HG03045 (cell line): ENCODE measurements at regions not wholly inside any gene's neighbourhood (a gene's known extent, or its start where the extent isn't known, plus 50 kb on each side); places are given as distances from the start of the nearest gene placed in this dataset.

Experiments used
- ATAC-seq: cut with Tn5 transposase; IDR thresholded peaks from one replicate; pipeline ENCODE4 v1.9.1; 2021; ENCODE audit warnings: mild to moderate bottlenecking, moderate library complexity; ENCODE audit not compliant: unreplicated experiment

GRCh38 chr16:51696376-51696775, 545.3 kb upstream of the SALL1 start:
- ATAC-seq, result no peak

DNA sequence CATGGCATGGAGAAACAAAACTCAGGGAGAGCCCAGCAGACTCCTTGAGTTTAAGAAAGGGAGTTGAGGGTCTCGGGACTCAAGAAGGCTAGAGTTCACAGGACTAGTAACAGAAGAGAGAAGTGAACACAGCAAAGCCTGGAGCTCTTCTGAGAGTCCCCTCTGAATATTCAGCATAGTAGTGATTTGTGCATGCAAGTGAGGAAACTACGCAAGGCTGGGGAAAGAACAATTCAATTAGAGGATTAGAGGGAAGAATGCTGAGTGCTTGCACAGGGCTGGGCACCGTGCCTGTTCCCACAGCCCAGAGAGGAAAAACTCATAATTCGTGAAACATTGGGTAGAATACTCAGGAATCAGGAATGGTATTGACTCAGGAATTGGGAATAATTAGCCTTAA, 540.0 kb upstream of the SALL1 start:
- no peak for ATAC-seq

DNA sequence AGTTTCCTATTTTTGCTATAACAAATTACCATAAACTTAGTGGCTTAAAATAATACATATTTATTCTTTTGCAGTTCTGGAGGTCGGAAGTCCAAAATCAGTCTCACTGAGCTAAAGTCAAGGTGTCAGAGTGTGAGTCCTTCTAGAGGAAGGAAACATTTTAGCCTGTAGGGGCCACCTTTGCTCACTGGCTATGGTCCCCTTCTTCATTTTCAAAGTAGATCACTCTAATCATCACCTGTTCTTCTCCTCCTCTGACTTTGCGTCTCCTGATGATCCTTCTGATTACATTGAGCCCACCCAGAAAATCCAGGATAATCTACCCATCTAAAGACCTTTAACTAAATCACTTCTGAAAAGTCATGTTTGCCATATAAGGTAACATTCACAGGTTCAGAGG, 534.4 kb upstream of the SALL1 start:
- ATAC-seq, result no peak

- no peak for ATAC-seq
Observed at GRCh38 chr16:51683882-51684281, 532.8 kb upstream of the SALL1 start.

DNA sequence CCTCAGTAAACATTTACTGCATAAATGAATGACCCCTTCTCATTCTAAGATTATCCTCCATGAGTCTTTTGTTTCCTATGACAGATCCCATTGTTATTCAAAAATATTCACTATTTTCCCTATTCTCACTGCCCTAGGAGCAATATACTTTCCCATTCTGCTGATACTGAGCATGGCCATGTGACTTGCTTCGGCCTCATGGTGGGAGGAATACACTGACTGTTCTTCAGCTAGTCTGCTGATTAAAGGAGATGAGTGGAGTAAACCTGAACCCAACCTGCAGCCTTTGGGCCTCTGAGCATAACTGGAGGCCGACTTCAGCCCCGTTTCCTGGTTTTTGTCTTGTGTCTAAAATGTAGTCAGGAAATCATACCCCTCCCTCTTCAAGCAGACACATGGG, 531.8 kb upstream of the SALL1 start:
- no peak for ATAC-seq

GRCh38 chr16:51674615-51675014, 523.5 kb upstream of the SALL1 start:
- no peak for ATAC-seq

DNA sequence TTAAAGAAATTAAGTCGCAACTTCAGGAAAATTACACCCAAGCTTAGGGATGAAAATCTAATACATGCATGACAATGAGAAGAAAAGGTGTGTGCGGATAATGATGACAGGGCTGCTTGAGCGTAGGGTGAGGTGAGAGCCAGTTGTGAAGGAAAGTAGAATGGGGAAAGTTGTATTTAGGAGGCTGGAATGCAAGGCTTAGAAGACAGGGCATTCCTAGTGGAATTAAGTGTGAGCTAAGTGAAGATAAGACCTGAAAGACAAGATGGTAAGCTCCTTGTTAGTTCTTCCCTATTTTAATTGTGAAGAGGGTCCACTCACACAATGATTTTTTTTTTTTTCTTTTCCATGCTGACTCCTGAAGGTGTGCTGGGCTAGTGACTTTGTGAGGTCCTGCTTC, 519.5 kb upstream of the SALL1 start:
- no peak for ATAC-seq

DNA sequence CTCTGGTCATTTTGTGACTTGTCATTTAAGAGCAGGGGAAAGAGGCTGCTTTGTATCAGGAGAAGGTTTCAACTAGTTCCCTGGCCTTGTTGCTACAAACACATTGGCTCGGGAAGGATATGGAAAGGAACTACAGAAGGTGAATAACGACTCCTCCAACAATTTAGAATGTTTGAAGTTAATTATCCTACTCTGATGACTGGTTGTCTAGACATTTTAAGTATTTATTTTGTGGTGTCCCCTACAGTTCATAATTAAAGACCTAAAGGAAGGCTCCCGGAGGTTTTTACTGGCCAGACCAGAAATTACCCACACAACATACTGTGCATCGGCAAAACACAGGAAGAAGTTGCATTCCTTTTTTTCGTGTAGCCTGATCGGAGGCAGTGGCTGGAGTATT, 515.8 kb upstream of the SALL1 start:
- ATAC-seq, result no peak

DNA sequence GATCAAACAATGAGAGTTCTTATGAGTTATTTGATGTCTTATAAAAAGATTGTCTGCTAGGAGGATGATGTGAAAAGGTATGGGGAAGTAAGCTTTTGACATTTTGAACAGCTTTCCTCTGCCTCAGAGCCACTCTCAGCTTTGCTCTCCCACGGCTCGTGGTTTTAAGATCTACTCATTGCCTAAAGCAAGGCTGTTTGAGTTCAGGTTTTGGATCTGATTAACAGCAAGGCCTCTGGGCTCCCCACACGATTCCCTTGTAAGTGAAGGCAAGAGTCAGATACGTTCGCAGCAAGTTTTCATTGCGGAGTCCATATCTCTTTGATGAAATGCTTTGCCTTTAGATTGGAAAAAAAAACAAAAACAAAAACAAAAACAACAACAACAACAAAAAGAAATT, 515.0 kb upstream of the SALL1 start:
- no peak for ATAC-seq

GRCh38 chr16:51665436-51665998, 514.4 kb upstream of the SALL1 start:
- no peak for ATAC-seq

GRCh38 chr16:51658531-51658930, 507.5 kb upstream of the SALL1 start:
- no peak for ATAC-seq

- no peak for ATAC-seq
Observed at GRCh38 chr16:51657848-51658247, 506.8 kb upstream of the SALL1 start.

- no peak for ATAC-seq
Observed at GRCh38 chr16:51655249-51655648, 504.2 kb upstream of the SALL1 start.

DNA sequence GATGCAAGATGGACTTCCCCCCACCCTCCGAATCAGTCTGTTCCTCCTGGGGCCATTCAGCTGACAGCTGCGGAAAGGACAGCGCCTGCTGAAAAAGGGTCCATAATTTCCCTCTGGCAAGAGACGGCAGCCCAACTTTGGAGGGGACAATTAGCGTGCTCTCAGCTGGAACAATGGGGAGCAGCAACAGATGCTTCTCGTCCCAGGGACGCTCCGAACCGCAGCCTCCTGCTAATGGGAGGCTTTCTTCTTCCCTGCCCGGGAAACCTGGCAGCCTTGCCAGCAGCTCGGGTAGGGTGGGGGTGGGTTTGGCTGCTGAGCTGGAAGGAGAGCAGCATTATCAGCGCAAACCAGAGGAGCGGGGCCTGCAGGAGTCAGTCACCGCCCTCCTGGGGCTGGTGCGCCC, 500.0 kb upstream of the SALL1 start:
- ATAC-seq, result no peak

GRCh38 chr16:51649631-51650030, 498.6 kb upstream of the SALL1 start:
- ATAC-seq, result no peak

- no peak for ATAC-seq
Observed at GRCh38 chr16:51648526-51648925, 497.5 kb upstream of the SALL1 start.

DNA sequence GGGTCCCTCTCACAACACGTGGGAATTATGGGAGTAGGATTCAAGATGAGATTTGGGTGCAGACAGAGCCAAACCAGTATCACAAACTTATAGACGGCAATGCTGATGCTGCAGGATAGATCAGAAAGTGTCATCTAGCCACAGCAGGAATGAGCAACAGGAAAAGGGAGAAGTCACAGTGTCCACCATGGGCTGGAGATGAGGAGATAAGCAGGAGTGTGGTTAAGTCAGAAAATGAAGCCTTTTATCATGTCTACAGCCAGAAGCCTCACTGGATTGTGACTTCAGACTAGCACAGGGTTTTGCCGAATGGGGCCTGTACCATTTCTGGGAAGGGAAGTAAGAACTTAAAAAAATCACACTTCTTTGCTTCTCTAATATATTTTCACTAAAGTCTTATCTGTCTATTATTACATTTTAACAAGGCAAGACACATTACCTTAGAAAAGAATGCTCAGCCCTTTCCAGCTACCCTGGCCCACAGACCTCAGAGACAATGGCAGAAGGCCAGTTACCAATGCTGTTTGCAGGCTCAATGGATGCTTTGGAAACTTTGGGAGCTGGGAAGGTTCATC, 490.2 kb upstream of the SALL1 start:
- no peak for ATAC-seq

DNA sequence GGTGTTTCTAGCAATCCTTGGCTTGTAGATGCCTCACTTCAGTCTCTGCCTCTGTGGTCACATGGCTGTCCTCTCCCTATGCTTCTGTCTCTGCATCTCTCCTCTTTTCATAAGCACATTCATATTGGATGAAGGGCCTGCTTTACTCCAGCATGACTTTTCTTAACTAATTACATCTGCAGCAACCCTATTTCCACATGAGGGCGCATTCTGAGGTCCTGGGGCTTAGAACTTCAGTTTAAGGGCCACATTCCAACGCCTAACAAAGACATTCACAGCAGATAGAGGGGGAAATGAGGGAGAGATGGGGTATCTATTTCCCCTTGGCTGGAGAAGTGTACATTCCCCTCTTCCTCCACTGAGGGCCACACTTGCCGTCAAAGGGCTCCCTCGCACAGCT, 489.1 kb upstream of the SALL1 start:
- no peak for ATAC-seq

GRCh38 chr16:51638339-51639135, 487.5 kb upstream of the SALL1 start:
- no peak for ATAC-seq

GRCh38 chr16:51637770-51638094, 486.7 kb upstream of the SALL1 start:
- ATAC-seq, result no peak

DNA sequence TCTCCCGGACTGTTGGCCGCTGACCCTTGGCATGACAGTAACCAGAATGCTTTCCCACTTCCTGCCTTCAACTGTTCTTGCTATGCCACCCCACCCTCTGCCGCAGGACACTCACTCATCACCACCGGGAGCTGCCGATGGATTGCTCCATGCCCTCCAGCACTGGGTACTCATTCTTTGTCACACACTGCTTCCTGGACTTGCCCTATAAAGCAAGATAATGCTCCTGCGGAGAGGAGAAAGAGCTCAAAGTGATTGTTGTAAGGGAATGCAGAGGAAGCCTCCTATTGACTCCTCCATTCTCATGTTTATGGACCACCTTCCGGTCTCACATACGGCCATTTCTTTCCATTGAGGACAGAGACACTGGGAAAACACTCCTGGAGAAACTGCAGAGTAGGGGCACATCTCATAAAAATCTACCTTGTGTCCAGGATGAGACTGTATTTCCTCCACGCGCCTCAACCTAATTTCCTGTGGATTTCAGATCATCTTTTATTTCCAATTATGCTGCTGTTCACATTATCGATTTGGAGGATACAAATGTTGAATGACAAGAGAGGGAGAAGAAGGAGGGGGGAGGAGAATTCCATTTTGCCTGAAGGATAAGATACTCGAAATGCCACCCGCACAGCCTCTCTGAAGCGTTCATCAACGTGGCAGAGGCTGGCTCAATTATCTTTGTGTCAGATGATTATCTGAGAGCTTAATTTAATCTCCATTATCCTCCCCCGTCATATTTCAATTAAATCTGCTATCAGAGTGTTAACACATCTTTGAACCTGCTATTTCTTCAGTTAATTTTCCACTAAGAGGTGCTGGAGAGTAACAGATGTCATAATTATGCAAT, 486.1 kb upstream of the SALL1 start:
- ATAC-seq, result no peak

DNA sequence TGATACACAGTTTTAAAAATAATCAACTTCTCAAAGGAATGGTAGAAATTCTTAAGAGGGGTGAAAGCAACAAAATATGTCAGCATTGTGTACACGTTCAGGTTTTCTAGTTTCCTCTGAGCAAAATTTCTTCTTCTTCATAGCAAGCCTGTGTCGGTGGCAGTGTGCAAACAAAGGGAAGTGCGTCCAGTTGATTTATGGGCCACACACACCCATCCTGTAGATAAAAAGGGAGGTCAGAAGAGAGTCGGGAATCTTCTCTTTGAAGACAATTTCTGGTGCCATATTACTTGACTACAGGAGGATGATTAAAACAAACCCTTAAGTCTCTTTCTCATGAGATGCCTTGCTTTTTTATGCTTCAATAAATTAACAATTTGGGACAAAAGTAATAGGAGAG, 484.1 kb upstream of the SALL1 start:
- ATAC-seq, result no peak
